HL-60 (cell line): ENCODE measurements at regions not wholly inside any gene's neighbourhood (a gene's known extent, or its start where the extent isn't known, plus 50 kb on each side); places are given as distances from the start of the nearest gene placed in this dataset.

Experiments
- CTCF ChIP-seq: IDR thresholded peaks from one replicate; pipeline ENCODE4 v1.5.1; 2011; ENCODE audit warnings: low read length, control low read depth, inconsistent platforms; ENCODE audit not compliant: insufficient read depth
- GABPA ChIP-seq: IDR thresholded peaks from 2 replicates; pipeline ENCODE4 v1.6.1; 2012; ENCODE audit warnings: low read depth
- POLR2AphosphoS5 ChIP-seq: IDR thresholded peaks from 2 replicates; pipeline ENCODE4 v1.6.1; 2012; ENCODE audit warnings: low read depth
- REST ChIP-seq: IDR thresholded peaks from 2 replicates; pipeline ENCODE4 v1.6.1; 2012; ENCODE audit warnings: low read depth; ENCODE audit not compliant: insufficient replicate concordance
- SPI1 ChIP-seq: IDR thresholded peaks from 2 replicates; pipeline ENCODE4 v1.6.1; 2012; ENCODE audit warnings: low read depth, mild to moderate bottlenecking, borderline replicate concordance

- no peak for TF ChIP-seq CTCF
- no peak for TF ChIP-seq GABPA
- no peak for TF ChIP-seq REST
- no peak for TF ChIP-seq SPI1
- TF ChIP-seq POLR2AphosphoS5, result no peak
Measured at GRCh38 chr4:106614441-106614840, 245.9 kb upstream of the GIMD1 start.
